Omental fat pad (tissue), 3 donors: ENCODE measurements at regions not wholly inside any gene's neighbourhood (a gene's known extent, or its start where the extent isn't known, plus 50 kb on each side); places are given as distances from the start of the nearest gene placed in this dataset.

Experiments used
- ATAC-seq: fragments of 150-250 bp; one replicate; pipeline ENCODE4 v1.9.1; 2016; ENCODE audit warnings: mild to moderate bottlenecking, moderate library complexity; ENCODE audit not compliant: low FRiP score
- DNase-seq: peaks from one replicate; pipeline ENCODE4 v3.0.0-alpha.2; 2019; ENCODE audit warnings: low spot score
- CTCF ChIP-seq, 3 donors: fragments of 450-650 bp; IDR thresholded peaks; one replicate each; pipeline ENCODE4 v1.5.1; 2016 to 2017; ENCODE audit warnings: antibody characterized with exemption in 3 of 3, mild to moderate bottlenecking in 3 of 3, moderate library complexity in 2 of 3

GRCh38 chrX:139304471-139304870 is 226.1 kb upstream of the F9 start:
- ATAC-seq, result no peak
- DNase-seq, result no peak
- no peak for TF ChIP-seq CTCF (IDR thresholded peaks at IDR 0.05)

- DNase-seq (no peak), ATAC-seq (no peak)
- TF ChIP-seq CTCF (IDR thresholded peaks at IDR 0.05), result no peak
These were observed 231.2 kb upstream of the F9 start for GRCh38 chrX:139299309-139299708.

- ATAC-seq, result no peak
- no peak for TF ChIP-seq CTCF (IDR thresholded peaks at IDR 0.05)
- DNase-seq, result no peak
These were observed 232.1 kb upstream of the F9 start for GRCh38 chrX:139298437-139298836.

- ATAC-seq, result no peak
- no peak for DNase-seq
These were observed 232.9 kb upstream of the F9 start for GRCh38 chrX:139297638-139298037.

GRCh38 chrX:139293991-139294390 is 236.5 kb upstream of the F9 start:
- no peak for TF ChIP-seq CTCF (IDR thresholded peaks at IDR 0.05)
- DNase-seq, result no peak
- ATAC-seq, result no peak

More at GRCh38 chrX:139297638-139298037, 232.9 kb upstream of the F9 start:
- no peak for TF ChIP-seq CTCF (IDR thresholded peaks at IDR 0.05)

GRCh38 chrX:139290310-139290709 is 240.2 kb upstream of the F9 start:
- no peak for DNase-seq
- no peak for TF ChIP-seq CTCF (IDR thresholded peaks at IDR 0.05)
- ATAC-seq, result no peak

GRCh38 chrX:139287155-139287924 is 243.2 kb upstream of the F9 start:
- TF ChIP-seq CTCF (IDR thresholded peaks at IDR 0.05), result no peak
- no peak for ATAC-seq
- no peak for DNase-seq
